GM18511 (cell line): ENCODE measurements at regions not wholly inside any gene's neighbourhood (a gene's known extent, or its start where the extent isn't known, plus 50 kb on each side); places are given as distances from the start of the nearest gene placed in this dataset.
A peak's percentile ranks its signal among the peaks of the same experiment; 100 is the strongest.
"Not testable (repeated sequence)": the region's sequence is repeated elsewhere in the genome, so short reads cannot be mapped to it uniquely, and the experiment has no call there.

Experiments used
- ATAC-seq: cut with Tn5 transposase; IDR thresholded peaks from one replicate; pipeline ENCODE4 v1.9.1; 2021; ENCODE audit warnings: mild to moderate bottlenecking, moderate library complexity; ENCODE audit not compliant: unreplicated experiment

DNA sequence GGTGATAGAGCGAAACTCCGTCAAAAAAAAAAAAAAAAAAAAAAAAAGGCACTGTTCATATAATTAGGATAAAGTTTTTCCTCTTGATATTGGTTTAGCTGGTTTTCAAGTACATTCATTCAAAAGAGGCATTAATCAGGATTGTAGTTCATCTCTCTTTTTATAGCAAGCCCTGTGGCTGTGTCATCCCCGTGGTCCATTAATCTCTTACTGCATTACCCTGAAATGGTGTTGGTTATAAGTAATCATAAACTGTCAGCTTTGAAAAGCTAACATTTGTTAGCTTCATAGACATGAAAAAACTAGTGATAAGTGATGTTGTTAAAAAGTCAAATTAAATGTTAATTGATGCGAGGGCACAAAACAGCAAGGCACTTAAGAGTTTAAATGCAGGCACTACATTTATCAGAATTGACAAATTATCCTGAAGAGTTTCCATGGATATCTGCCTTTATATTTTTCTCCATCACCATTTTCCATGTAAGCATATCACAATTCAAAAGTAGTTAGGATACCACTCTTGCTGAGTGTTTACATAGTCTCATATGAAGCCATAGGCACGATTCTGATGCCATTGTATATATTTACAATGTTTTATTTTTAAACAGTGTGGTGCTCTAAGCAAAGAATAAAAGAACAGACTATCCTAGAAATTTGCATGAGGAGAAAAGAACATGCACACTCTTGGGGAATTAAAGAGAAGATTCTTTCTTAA is 193.1 kb downstream of the OTOL1 start:
- no peak for ATAC-seq

DNA sequence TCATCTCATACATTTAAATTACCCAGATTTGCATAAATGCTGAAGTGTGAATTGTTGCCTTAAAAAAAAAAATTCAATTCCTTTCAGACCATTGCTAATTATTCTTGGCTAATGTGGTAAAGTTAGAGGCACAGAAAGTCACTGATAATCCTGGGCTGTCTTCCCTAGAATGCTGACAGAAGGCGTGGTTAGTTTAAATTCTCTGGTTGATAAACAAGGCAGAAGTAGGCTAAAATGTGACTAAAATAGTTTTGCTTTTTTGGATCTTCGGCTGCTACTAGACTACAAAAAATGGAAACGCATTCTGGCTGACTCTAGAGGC is 193.7 kb downstream of the OTOL1 start:
- no peak for ATAC-seq

DNA sequence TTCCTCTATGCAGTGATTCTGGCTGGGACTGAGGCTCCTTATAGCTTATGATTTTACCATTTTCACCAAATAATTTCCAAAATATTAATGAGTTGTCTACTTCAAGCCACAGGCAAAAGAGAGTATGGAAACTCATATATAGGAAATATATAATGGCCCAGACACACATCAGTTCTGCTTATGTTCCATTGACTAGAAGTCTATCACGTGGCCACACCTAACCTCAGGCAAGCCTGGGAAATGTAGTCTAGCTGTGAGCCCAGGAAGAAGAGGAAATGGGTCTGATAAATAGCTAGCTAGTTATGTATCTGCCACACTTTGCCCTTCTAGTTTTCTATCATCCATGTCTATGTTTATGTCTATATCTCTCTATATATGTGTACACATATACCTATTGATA is 195.1 kb downstream of the OTOL1 start:
- ATAC-seq: no peak

GRCh38 chr3:161694682-161695564 is 198.3 kb downstream of the OTOL1 start:
- ATAC-seq: peak; percentile 69

GRCh38 chr3:161695811-161696210 is 199.2 kb downstream of the OTOL1 start:
- ATAC-seq: no peak

- peak; percentile 94 for ATAC-seq
Measured at GRCh38 chr3:161700998-161701397, 204.4 kb downstream of the OTOL1 start.

- ATAC-seq: not testable (repeated sequence)
Measured at GRCh38 chr3:161707253-161707652, 210.6 kb downstream of the OTOL1 start.

DNA sequence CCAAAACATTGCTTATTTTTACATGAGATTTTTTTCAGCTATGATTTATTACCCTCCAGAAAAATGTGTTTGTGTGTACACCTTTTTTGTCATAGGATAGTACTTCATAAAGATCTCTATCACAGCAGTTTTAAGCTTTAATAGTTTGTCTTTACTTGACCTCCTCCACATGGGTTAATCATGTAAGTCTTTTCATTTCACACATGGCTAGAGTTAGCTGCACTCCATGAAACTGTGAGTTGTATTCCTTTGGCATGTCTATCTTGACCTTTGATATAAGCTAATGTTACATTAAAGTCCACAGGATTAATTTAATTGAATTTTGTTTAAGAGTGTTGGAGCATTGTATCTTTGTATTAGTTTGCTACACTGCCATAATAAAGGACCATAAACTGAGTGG is 217.1 kb downstream of the OTOL1 start:
- ATAC-seq: no peak

- ATAC-seq: no peak
Measured at GRCh38 chr3:161731968-161732367, 235.4 kb downstream of the OTOL1 start.

DNA sequence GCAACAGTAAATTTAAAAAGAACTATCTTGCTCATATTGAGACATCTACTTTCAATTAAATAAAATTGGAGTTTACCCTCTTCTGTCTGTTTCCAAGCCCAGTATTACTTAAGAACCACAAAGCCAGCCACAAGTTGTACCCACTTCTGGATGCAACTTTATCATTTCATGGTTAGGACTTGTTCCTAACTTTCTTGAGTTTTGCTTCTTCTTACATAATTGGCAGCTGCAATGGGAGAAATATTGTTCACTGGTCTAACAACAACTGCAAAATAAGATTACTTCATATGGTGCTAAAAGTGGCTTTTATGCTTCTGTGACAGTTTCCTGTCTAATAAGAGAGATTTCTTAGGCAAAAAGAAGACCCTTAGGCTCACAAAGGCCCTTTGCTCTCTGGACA is 240.6 kb downstream of the OTOL1 start:
- ATAC-seq: no peak

- ATAC-seq: no peak
Measured at GRCh38 chr3:161740421-161740820, 243.8 kb downstream of the OTOL1 start.

GRCh38 chr3:161744366-161744765 is 247.8 kb downstream of the OTOL1 start:
- ATAC-seq: no peak

DNA sequence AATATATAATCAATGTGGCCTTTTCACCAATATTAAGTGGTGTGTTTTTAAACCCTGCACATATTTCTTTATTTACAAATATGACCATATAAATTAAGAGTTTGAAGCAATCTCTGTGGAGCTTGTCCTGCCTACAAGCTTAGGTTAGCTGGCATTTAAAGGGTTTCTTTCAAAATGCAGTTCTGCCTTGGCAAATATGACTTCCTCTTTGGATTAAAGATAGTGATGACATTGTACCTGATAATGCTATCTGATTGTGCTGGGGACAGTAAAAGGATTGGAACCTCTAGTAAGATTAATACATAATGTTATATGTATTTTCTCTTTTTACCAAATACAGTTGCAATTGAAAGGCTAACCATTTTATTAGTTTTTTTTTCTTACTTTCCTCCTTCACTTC is 249.1 kb downstream of the OTOL1 start:
- ATAC-seq: no peak

DNA sequence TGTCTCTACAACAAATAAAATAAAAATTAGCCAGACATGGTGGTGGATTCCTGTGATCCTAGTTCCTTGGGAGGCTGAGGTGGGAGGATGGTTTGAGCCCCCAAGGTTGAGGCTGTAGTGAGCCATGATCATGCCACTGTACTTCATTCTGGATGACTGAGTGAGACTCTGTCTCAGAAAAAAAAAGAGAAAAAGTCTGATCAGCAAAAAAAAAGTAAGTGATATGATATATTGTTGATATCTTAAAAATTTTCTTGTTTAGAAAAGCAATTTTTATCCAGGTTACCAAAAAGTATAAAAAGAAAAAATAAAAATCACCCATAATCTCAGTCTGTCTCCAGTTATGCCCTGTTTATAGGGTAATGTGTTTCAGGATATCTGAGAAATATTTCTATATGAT is 251.4 kb downstream of the OTOL1 start:
- ATAC-seq: no peak

DNA sequence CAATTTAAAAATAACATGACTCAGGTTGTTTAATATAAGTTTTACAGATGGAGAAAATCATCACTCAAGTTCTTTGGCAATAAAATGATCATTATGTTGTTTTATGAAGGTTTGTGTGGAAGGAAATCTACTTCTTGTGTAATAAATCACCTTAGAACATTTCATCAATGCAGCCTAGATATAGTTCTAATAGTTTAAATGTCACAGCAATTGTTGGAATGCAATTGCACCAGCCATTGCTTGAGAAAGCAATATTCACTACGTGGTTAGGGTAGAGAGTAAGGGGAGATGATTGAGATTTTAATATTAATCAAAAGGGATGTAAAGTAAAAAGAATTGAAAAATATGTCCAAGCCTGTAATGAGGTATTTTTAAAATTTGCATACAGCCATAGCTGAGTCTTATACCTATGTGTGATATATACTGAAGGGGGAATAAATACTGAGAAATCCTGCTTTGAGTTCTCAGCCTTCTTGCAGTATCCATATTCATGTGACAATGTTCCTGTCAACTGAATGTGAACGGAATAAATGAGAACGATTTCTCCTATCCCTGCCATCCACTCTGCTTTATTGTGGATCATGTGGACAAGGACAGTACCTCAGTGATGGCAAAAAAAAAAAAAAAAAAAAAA is 257.9 kb downstream of the OTOL1 start:
- ATAC-seq: no peak

- ATAC-seq: no peak
Measured at GRCh38 chr3:161759444-161759843, 262.8 kb downstream of the OTOL1 start.

DNA sequence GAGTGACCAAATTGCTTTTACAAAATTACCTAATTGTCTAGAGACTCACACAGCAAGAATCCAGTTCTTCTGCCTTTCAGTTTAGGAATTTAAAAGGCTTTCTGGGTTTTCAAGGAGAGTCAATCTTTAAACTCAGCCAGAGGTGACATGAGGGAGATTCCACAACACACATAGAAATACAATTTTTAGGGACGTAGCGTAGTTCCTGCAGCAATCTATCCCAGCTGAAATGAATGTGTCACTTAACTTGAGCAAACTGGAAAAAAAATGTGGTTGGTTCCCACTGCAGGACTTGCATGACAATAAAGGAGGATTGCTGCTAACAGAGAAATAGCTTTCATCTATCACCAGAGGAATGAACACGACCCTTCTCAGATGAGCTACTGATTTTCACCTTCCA is 269.7 kb downstream of the OTOL1 start:
- ATAC-seq: no peak

DNA sequence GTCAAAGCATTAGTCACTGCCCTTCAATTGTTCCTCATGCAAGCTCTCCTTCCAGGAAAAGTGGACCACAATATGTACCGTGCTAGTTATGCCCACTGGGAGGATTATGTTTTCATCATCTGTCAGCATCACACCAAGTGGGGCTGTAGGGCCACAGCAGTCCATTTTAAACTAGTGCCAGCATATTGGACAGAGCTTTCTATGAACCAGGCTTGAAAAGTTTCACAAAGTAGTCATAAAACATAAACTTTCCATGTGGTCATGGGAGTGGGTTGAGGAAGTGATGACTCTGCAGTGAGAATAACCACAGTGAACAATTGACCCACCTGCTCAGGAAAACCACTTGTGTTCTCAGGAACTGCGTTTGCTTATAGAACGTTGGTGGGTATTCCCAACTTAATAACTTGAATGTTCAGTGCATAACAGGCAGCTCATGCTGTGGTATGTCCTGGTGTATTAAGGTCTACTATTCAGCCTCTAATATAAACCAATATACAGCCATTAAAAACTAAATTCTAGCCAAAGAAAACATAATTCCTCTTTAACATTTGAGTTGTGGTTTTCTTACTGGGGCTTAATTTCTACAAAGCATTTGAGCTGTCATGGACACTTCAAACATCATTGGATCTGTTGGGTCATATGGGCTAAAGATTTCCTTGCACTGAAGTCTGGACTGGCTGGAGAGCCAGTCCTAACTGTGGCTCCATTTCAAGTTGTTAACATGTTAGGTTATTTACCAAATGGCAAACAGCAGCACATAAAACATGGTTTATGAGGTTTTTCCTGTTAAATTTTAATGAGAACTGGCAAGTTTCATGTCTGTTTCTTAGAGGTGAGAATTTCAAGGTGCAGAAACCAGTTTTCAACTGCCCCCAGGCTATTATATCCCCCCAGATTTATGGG is 274.1 kb downstream of the OTOL1 start:
- peak; percentile 87 for ATAC-seq

DNA sequence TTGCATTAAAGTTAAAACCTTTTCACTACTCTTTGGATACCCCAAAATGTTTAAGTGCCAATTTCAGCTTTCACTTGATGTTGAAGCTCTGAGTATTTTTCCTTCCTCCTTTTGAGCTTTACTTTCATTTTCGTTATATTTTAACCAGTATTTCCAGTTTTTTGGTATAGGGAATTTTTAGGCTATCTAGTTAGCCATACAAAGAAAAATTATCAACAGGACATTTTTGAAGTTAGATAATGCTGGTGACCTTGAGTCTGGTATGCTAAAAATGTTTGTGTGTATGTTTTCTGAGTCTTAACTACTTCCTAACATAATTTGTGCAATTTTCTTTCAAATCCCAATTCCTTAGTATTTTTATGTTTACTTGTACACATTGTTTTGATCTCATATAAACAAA is 284.8 kb downstream of the OTOL1 start:
- no peak for ATAC-seq

DNA sequence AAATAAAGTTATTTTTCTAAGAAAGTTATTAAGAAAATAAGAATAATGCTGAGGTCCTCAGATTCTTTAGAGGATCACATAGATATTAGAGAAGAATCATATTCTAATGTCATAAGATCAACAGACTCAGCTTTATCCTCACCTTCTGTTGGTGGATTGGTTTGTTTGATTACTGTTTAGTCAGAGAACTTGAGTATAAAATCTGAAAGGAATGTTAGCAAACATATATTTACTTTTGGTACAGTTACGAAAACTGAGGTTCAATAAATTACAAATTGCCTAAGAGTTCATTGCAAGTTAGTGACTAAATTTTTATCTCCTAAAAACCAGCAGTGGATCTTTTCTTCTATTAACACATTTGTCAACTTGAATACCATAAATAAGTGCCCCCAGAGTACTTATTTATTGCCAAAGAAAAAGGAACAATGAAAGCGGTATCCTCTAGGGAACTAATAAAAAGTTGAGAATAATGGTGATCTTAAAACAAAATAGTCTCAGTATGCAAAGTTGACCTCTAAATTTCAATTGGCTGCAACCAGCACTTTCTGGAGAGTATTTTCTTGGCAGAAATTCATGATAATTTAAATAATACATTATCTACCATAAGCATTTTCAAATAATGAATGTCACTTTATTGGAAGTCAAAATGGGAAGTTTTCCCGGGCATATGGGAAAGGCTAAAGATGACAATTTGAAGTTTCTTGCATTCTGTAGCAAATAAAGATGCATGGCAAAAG is 296.8 kb downstream of the OTOL1 start:
- no peak for ATAC-seq
